Right renal cortex interstitium (tissue), 3 donors: ENCODE measurements at regions not wholly inside any gene's neighbourhood (a gene's known extent, or its start where the extent isn't known, plus 50 kb on each side); places are given as distances from the start of the nearest gene placed in this dataset.
A peak's percentile ranks its signal among the peaks of the same experiment; 100 is the strongest.
"Not testable (repeated sequence)": the region's sequence is repeated elsewhere in the genome, so short reads cannot be mapped to it uniquely, and the experiment has no call there.

Experiments
- DNase-seq, 3 donors: peaks; one replicate each; pipeline ENCODE4 v3.0.0-alpha.2; 2013; ENCODE audit warnings: low read depth in 3 of 3, low spot score in 2 of 3

DNA sequence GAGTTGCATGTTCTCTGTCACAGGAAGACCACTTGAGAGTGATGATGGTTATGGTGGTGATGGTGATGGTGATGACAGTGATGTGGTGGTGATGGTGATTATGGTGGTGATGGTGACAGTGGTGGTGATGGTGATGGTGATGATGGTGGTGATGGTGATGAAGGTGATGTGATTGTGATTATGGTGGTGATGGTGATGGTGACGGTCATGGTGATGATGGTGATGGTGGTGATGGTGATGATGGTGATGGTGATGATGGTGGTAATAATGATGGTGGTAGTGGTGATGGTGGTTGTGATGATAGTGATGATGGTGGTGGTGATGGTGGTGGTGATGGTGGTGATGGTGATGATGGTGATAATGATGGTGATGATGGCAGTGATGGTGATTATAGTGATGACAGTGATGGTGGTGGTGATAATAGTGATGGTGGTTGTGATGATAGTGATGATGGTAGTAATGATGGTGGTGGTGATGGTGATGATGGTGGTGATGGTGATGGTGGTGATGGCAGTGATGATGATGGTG is 93.7 kb downstream of the ASB1 start:
- DNase-seq, result no peak

DNA sequence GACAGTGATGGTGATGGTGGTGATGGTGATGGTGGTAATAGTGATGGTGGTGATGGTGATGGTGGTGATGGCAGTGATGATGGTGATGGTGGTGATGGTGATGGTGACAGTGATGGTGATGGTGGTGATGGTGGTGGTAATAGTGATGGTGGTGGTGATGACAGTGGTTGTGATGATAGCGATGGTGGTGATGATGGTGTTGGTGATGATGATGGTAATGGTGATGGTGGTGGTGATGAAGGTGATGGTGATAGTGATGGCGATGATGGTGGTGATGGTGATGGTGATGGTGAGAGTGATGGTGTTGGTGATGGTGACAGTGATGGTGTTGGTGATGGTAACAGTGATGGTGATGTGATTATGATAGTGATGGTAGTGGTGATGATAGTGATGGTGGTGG is 94.3 kb downstream of the ASB1 start:
- no peak for DNase-seq

DNA sequence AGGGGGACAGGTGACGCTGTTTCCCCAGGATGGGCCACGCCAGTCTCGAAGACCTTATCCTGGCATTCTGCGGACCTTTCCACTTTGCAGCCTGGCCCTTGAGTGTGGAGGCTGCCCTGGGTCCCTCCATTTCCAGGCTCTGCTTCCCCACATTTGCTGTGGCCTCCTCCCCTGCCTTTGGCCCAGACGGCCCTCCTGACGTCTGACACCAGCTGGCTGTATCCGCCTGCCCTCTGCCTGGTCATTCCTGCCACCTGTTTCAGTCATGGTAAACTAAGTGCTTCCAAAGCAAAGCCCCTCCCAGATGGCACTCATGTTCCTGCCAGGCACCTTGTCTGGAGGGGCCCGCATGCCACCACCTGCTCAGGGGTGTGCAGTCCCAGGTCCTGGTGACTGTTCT is 95.1 kb downstream of the ASB1 start:
- DNase-seq, result no peak

DNA sequence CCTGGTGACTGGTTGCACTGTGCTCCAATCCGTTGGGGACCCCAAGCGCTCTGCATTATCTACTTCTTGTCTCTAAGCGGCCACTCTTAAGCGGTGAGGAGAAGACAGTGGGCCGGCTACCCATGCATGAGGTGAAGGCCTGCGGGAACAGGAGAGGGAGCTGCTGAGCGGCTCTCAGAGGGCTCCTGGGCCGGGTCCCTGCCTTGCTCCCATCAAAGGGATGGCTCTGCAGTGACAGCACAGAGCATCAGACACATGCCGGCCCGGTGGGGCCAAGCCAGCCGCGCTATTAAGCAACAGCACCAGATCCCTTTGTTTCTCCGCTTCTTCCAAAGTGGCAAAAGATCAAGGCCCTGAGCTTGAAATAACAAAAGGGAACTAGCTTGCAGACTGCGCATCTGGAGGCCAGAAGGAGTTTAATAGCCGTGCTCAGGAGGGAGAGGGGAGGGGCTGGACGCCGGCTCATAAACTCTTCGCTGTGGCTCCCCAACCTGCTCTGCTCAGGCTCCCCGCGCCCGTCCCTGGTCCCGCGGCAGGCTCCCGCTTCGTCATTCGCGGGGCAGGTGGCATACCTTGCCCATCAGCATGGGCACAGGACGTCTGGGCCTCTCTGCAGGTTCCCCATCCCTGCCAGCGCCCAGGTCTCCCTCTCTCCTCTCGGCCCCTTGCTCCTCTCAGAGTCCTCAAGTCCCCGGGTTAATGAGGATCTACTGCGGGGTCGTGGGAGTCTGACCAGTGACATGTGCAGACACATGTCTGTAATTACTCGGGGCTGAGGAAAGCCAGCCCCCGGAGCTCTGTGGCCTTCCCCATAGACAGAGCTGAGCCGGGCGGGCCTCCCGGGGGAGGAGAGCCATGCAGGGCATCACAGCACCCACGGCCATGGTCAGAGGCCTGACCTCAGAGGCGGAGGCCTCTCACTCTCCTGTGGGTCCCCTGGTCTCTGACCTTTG is 96.7 kb downstream of the ASB1 start:
- peak in 2 of 3 donors; percentile 32 to 46 for DNase-seq

DNA sequence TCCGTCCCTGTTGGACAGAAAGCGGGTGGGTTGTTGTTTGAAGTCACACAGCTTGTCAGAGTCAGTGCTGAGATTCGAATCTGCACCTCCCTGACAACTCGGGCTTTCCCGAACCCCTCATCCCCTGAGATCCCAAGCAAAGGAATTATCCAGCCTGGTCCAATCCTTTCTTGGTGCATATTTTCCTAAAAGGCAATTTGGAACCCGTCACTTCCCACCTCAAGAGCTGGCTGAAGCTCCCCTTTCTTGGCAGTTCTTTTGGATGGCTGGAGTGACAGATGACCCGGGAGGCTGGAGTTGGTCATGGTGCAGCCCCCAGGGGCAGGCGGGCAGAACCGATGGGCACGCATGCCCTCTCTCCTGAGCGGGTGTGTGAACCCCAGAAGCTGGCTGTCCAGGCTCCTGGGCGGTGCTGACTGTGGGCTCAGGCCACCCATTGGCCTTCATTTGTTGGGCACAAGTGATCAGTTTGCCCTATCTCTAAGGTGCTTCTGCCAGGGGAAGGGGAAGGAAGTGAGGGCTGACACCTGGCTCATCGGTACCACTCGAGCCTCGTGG is 97.8 kb downstream of the ASB1 start:
- no peak for DNase-seq

DNA sequence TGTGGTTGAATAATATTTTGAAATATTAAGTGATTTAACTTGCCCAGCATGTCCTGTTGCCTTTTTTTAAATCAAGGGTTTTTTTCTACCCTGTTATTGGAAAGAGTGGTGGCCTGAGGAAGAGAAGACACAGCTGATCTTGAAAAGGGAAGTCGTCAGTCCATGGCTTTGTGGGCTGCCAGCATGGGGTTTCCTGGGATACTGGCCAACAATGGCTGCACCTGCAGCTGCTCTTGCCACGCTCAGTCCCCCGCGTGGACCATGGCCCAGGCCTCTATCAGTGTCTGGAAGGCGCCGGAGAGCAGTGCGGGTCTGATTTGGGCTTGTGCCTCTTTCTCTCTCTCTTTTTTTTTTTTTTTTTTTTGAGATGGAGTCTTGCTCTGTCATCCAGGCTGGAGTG is 99.3 kb downstream of the ASB1 start:
- DNase-seq, result no peak

DNA sequence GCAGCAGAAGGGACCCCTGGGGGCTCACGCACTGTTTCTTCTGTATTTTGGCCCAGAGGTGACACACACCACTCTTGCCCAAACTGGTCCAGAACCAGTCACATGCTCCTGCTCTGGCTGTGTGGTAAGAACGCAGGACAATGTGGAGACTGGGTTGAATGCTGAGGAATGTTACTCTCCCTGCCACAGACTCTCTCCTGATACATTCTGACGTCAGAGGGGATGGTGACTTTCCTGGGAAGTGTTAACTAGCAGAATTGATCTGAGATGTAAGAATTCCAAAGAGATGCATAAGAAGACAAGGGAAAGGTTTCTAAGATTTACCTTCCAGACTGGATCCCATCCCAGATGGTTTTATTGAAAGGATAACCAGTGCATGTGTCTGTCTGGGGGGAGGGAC is 100.8 kb downstream of the ASB1 start:
- no peak for DNase-seq

DNA sequence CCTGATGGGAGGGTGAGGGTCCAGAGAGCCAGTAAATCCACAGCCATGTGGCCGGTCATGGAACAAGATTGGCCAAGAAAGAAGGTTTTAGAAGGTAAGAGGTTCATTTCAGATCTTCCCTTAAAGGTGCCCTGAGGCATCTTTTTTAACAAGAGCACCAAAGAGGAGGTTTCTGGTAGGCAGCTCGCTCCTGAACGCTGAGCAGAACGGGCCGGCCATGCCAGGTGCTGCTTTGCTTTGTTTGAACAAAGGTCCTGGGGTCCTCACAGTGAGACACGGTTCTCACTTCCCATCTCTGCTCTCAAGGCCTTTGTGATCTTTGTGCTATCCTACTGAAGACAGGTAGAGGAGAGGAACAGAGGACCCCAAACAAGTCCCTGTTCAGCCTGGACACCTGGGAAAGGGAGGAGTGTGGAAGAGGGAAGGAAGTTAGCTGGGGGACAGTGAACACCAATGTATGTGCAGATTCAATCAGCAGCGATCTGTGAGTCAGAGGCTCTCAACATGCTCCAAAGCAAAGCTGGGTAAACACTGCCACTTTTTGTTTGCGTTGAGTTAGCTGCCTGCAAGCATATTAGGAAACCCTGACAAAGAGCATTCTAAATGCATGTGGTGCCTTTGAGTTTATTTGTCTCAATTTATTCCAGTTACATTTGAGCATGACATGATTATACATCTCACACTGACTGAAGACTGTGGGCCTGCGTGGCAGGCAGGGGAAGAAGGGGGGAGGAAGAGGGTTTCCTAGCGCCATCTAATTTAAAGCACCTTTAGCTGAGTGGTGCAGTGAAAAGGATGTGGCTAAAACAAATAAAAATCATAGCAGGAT is 102.4 kb downstream of the ASB1 start:
- DNase-seq, result no peak

DNA sequence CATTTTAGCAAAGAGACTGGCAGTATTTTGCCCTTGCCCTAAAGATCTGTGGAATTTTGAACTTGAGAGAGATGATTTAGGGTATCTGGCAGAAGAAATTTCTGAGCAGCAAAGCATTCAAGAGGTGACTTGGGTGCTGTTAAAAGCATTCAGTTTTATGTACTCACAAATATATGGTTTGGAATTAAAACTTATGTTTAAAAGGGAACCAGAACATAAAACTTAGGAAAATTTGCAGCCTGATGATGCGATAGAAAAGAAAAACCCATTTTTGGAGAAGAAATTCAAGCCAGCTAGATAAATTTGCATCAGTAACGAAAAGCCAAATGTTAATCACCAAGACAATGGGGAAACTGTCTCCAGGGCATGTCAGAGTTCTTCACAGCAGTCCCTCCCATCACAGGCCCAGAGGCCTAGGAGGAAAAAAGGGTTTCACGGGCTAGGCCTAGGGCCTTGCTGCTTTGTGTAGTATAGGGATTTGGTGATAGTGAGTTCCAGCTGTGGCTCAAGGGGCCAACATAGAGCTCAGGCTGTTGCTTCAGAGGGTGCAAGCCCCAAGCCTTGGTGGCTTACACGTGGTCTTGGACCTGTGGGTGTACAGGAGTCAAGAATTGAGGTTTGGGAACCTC is 104.4 kb downstream of the ASB1 start:
- DNase-seq, result not testable (repeated sequence)

DNA sequence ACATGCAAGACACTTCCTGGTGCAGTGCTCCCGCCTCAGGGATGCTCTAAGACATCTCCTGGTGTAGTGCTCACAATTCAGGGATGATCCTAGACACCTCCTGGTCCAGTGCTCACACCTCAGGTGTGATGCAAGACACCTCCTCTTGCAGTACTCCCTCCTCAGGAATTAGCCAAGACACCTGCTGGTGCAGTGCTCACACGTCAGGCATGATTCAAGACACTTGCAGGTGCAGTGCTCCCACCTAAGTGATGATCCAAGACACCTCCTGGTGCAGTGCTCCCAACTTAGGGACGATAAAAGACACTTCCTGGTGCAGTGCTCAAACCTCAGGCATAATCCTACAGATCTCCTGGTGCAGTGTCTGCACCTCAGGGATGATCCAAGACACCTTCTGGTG is 117.0 kb downstream of the ASB1 start:
- not testable (repeated sequence) for DNase-seq

DNA sequence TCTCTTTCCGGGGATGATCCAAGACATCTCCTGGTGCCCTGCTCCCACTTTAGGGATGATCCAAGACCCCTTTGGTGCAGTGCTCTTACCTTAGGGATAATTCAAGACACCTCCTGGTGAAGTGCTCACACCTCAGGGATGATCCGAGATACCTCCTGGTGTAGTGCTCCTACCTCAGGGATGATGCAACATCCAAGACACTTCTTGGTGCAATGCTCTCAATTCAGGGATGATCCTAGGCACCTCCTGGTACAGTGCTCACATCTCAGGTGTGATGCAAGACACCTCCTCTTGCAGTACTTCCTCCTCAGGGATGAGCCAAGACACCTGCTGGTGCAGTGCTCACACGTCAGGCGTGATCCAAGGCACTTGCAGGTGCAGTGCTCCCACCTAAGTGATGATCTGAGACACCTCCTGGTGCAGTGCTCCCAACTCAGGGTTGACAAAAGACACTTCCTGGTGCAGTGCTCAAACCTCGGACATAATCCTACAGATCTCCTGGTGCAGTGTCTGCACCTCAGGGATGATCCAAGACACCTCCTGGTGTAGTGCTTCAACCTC is 122.3 kb downstream of the ASB1 start:
- DNase-seq, result no peak

DNA sequence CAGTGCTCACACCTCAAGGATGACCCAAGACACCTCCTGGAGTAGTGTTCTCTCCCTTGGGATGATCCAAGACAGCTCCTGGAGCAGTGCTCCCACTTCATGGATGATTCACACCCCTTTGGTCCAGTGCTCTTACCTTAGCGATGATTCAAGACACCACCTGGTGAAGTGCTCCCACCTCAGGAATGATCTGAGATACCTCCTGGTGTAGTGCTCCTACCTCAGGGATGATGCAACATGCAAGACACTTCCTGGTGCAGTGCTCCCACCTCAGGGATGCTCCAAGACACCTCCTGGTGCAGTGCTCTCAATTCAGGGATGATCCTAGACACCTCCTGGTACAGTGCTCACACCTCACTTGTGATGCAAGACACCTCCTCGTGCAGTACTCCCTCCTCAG is 123.1 kb downstream of the ASB1 start:
- DNase-seq, result no peak

DNA sequence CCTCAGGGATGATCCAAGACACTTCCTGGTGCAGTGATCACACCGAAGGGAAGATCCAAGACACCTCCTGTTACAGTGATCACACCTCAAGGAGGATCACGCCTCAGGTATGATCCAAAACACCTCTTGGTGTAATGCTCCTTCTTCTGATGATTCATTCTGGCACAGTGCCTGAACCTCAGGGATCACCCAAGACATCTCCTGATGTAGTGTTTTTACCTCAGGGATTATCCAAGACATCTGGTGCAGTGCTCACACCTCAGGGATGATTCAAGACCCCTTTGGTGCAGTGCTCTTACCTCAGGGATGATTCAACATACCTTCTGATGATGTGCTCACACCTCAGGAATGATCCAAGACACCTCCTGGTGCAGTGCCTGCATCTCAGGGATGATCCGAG is 124.4 kb downstream of the ASB1 start:
- DNase-seq, result no peak

DNA sequence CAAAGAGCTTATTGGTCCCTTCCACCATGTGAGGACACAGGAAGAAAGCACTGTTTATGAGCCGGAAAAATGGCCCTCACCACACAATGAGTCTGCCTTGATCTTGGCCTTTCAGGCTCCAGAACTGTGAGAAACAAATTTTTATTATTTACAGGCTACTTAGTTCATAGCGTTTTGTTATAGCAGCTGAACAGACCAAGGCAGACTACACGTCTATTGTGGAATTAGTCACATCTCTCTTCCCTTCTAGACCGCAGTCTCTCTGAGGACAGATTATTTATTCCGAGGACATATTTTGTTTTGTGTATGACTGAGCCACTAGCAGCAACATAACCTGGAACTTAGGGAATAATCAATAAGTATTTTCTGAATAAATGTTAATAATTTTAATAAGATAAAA is 125.5 kb downstream of the ASB1 start:
- no peak for DNase-seq

DNA sequence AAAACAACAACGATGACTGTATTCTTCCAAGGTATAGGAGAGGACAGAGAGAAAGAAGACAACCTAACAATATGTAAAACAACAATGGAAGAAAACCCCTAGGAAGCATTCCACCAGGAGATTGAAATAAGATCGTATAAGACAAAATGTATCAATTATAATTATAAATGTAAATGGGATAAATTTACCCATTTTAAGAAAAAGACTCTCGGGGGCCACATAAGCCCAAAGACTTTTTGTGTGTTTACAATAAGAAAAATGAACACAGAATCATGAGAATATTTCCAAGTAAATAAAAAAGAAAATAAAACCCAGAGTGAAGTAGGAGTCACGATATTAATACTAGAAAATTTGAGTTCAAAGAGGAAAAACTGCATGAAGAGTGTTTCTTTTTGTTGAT is 126.4 kb downstream of the ASB1 start:
- no peak for DNase-seq

DNA sequence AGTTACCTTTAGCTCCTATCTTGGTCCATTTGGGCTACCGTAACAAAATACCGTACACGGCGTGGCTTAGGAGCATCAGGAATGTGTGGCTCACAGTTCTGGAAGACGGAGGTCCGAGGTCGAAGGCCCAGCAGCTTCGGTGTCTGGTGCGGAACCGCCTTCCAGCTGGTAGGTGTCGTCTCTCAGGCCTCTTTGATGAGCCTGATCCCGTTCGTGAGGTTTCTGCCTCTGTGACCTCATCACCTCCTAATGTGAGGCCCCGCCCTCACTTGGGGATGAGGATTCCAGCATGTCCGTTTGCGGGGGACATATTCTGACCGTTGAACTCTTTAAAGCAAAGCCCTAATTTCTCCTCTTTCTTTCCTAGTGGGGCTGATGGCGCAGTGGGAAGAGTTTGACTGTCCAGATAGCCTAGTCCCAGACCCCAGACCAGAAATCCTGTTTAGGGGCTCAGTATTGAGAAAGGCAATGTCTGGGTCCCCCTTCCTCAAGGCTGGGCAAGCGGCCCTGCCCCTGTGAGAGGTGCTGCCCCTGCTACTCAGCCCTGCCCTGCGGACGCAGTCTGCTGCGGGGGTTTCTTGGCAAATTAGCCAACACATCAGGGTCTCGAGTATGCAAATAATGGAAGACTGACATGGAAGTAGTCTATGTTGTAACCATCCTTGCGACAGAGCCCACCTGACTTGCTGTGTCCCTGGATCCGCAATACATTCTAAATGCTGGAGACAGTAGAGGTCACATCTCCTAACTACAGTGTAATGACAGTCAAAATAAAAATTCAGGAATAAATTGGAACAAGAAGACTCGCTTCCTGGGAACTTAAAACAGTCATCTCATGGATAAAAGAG is 128.0 kb downstream of the ASB1 start:
- DNase-seq, result no peak

DNA sequence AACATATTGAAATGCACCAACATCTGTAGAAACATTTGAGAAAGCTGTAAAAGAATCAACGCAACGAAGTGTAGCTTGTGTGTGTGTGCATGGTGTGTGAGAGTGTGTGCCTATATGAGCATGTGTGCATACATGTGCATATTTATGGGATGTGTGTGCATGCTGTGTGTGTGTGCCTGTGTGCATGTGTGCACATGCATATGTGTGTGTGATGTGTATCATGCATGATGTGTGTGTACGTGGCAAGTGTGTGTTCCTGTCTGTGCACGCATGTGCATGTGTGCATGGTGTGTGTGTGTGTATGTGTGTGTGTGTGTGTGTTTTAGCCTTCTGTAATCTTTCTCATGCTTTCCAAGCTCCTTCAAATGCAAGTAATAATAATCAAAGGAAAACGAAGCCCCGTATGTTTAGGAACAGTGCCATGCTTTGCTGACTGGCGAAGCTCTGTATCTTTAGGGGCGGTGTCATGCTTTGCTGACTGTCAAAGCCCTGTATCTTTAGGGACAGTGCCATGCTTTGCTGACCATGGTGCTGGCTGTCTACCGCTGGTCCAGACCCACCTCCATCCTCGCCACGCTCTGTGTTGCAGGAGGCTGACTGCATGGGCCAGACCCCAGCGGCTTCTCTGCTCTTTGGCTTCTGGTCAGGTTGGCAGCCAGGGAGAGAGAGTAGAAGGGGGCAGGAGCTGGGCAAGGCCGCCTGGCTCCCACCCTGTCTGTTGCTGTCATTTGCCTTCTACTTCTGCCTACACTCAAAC is 129.2 kb downstream of the ASB1 start:
- DNase-seq, result no peak

DNA sequence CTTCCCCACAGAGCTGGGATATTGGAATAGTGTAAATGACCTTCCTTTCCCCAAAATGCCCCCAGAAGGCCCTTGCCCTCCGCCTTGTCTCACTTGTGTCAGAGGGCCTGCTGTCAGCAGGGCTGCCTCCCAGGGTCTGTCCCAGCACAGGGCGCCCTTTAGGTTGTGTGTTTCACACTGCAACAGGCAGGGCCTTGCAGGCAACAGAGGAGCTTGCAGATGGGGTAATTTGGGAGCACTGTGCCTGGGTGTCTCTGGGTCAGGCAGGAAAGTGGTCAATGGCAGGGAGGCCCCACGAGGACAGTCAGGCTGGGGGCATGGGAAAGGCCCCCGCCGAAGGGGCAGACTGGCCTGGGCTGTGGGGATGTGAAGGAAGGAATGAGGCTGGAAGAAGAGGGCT is 130.7 kb downstream of the ASB1 start:
- DNase-seq, result no peak

DNA sequence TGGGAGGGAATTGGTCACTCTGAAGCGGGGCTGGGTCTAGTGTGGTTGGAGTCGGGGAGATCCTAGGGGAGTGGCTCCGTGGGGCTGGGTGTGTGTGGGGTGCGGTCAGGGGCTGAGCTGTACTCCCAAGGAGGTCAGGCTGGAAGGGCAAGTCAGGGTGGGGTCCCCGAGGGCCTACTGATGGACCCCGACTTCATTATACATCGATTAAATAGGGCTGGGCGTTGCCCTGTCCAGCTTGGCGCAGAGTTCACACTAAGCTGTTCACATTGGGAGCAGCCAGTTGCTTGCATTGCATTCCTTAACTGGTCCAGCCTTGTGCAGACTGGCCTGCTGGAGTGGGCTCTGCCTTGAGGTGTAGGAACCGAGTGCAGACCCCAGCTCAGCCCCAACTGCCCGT is 131.2 kb downstream of the ASB1 start:
- DNase-seq, result no peak
